ENCODE measurements at regions not wholly inside any gene's neighbourhood (a gene's known extent, or its start where the extent isn't known, plus 50 kb on each side); places are given as distances from the start of the nearest gene placed in this dataset.

DNA sequence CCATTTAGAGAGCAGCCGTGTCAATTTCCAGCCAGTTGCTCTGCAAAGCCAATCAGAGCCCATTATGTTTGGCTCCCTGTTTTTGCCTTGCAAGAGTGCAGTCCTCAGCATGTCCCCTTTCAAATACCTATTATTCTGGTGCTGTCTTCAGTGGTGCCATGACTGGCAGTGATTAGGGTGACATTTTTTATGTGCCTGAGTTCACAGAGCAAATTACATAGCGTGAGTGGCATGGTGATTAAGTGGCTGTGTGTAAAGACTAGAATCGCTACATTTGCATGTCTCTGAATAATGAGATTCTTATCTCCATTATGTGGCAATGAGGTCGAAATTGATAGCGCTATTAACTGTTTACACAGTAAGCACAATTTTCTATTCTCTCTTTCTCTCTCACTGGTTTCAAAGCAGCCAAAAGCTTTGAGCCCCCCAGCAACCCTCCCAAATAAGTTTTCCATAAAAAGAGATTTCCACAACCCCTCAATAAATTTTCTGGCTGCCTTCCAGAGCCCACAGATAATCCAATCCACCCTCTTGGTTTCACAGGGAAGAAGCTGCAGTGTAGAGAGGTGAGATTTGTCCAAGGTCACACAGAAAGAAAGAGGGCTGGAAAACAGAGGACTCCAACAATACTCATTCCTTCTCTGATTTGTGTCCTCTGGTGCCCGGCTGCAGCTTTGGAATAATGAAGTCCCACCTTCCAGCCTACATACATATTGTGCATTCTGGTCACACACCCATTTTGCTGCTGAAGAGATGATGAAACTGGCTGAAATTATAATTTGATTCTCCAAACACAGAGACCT lies 58.8 kb upstream of the NUDT4 start:
- no peak for DNase-seq
- no peak overlapping the region for H3K4me3 ChIP-seq (ENCODE audit: low read depth, low read length)

DNA sequence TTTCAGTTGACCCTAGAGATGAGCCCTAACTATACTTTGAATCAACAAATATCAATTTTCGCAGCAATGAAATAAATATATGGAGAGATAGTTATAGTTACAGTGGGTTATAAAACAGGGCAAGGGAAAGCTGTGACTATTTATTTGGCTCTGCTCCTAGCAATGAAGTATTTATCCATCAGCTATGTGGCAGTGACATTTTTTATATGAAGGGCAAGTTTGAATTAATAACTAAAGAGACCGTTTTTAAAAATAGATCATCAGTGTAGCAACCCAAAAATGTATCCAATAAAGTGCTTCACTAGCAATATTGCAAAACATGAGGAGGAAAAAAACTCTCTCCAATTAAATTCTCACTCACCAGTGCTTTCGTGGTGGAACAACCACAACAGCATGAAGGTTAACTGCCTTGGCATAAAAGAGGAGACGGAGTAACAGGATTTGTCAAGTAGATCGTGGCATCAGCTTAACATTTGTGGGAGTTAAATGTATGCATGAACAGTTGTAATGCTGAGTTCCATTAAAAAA lies 58.1 kb upstream of the NUDT4 start:
- Histone ChIP-seq H3K27me3 (ENCODE audit: insufficient read depth, low read depth, severe bottlenecking) (no peaks in the 10 kb centered on the region), H3K27ac (no peak overlapping the region), H3K4me3 (ENCODE audit: low read depth, low read length) (no peak overlapping the region), H3K36me3 (no peaks in the 10 kb centered on the region), H3K9me3 (ENCODE audit: severe bottlenecking) (no peaks in the 10 kb centered on the region)
- TF ChIP-seq, protein P1, sequence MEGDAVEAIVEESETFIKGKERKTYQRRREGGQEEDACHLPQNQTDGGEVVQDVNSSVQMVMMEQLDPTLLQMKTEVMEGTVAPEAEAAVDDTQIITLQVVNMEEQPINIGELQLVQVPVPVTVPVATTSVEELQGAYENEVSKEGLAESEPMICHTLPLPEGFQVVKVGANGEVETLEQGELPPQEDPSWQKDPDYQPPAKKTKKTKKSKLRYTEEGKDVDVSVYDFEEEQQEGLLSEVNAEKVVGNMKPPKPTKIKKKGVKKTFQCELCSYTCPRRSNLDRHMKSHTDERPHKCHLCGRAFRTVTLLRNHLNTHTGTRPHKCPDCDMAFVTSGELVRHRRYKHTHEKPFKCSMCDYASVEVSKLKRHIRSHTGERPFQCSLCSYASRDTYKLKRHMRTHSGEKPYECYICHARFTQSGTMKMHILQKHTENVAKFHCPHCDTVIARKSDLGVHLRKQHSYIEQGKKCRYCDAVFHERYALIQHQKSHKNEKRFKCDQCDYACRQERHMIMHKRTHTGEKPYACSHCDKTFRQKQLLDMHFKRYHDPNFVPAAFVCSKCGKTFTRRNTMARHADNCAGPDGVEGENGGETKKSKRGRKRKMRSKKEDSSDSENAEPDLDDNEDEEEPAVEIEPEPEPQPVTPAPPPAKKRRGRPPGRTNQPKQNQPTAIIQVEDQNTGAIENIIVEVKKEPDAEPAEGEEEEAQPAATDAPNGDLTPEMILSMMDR (IDR thresholded peaks at IDR 0.05; ENCODE audit: low read depth, low read length), result no peak
- DNase-seq, result no peak

More for the DNA sequence above, 58.8 kb upstream of the NUDT4 start:
- no peaks in the 10 kb centered on the region for H3K36me3 ChIP-seq
- TF ChIP-seq, protein P1 (IDR thresholded peaks at IDR 0.05; ENCODE audit: low read depth, low read length), result no peak
- H3K27me3 ChIP-seq (ENCODE audit: insufficient read depth, low read depth, severe bottlenecking), result no peaks in the 10 kb centered on the region
- H3K27ac ChIP-seq, result no peak overlapping the region
- no peaks in the 10 kb centered on the region for H3K9me3 ChIP-seq (ENCODE audit: severe bottlenecking)

DNA sequence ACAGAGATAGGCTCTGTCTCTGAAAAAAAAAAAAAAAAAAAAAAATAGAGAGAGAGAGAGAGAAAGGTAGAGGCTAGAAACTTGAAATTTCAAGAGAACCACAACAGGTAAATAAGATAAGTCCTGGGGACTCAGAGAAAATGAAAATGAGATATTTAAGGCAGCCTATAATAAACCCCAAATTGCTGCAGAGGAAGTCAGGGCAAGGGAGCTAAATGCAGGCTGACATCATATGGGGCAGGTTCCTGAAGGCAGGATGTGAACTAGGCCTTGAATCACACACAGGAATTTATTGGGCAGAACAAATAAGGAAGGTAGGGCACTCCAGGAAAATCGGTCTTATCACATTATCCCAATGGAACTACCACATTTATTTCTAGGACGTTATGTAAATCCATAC lies 54.9 kb upstream of the NUDT4 start:
- Histone ChIP-seq H3K27ac (no peak overlapping the region), H3K36me3 (no peaks in the 10 kb centered on the region), H3K4me3 (ENCODE audit: low read depth, low read length) (no peak overlapping the region), H3K9me3 (ENCODE audit: severe bottlenecking) (no peaks in the 10 kb centered on the region), H3K27me3 (ENCODE audit: insufficient read depth, low read depth, severe bottlenecking) (no peaks in the 10 kb centered on the region)
- TF ChIP-seq, protein P1 (IDR thresholded peaks at IDR 0.05; ENCODE audit: low read depth, low read length), result no peak
- no peak for DNase-seq

DNA sequence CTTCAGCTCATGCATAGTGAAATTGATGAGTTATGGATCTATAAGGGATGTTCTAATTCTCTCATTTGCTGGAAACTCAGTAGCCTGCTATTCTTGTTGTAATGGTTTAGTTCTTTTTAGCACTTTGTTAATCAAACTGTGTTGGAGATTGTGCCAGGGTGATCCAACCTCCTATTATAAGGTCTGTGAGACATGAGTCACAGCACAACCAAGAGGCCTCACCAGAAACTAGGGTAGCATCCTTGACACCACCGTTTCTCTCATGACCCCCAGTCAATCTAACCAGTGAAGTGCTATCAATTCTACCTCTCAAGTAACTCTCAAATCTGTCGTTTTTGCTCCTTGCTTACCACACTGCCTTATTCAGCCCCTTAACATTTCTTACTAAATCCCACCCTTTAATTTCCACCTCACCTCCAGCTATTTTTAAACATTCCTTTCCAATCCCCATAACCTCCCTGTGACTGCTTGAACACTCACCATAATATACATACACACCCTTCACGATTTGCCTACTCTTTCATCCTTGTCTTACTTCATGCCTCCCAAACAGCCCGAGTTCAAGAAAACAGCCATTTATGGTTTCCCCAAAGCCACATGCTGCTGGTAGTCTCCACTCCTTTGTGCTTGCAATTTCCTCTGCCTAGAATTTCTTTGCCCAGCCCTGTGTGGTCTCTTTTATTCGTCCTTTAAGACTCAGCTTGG lies 53.9 kb upstream of the NUDT4 start:
- Histone ChIP-seq H3K27ac (no peak overlapping the region), H3K4me3 (ENCODE audit: low read depth, low read length) (no peak overlapping the region), H3K36me3 (no peaks in the 10 kb centered on the region), H3K27me3 (ENCODE audit: insufficient read depth, low read depth, severe bottlenecking) (no peaks in the 10 kb centered on the region), H3K9me3 (ENCODE audit: severe bottlenecking) (no peaks in the 10 kb centered on the region)
- no peak for DNase-seq
- TF ChIP-seq, protein P1 (IDR thresholded peaks at IDR 0.05; ENCODE audit: low read depth, low read length), result no peak

DNA sequence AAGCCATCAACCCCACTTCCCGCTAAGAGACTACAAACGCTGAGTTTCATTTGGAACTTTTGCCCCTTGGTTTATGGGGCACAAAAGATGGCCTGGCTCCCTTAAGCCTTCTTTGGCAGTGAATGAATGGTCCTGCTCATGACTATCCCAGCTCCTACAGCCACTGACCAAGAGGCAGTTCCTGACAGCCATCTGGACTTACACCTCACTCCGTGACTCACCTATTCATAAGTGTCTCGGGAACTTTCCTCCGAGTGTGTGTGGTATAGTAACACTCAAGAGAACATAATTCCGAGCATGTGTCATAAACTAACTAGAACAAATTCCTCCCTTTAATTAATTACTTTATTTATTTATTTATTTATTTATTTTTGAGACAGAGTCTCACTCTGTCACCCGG lies 51.9 kb upstream of the NUDT4 start:
- no peak for DNase-seq

More for the DNA sequence above, 51.9 kb upstream of the NUDT4 start:
- Histone ChIP-seq H3K27me3 (ENCODE audit: insufficient read depth, low read depth, severe bottlenecking) (no peaks in the 10 kb centered on the region), H3K27ac (no peak overlapping the region), H3K36me3 (no peaks in the 10 kb centered on the region), H3K4me3 (ENCODE audit: low read depth, low read length) (no peak overlapping the region), H3K9me3 (ENCODE audit: severe bottlenecking) (no peaks in the 10 kb centered on the region)
- TF ChIP-seq, protein P1 (IDR thresholded peaks at IDR 0.05; ENCODE audit: low read depth, low read length), result no peak

Measured in WERI-Rb-1 (cell line).